ENCODE measurements at regions not wholly inside any gene's neighbourhood (a gene's known extent, or its start where the extent isn't known, plus 50 kb on each side); places are given as distances from the start of the nearest gene placed in this dataset.

DNA sequence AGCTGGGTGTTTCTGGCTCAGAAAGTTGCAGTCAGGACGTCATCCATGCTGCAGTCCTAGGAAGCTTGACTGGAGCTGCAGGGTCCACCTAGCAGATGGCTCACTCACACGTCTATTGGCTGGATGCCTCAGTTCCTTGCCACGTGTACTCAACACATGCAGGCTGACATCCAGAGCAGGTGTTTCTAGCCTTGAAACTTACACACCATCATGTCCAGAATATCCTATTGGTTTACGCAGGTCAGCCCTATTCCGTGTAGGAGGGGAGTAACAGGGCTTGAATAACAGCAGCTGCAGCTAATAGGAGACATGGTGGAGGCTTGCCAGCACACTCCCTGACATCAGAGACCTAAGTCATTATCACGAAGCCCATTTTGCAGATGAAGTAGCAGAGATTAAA, 473.5 kb downstream of the ACTL7B start:
- Histone ChIP-seq H4K20me1 (ENCODE audit: insufficient read depth, low read length) (no peaks in the 10 kb centered on the region), H3K4me2 (ENCODE audit: low read length) (no peak overlapping the region), H2AFZ (ENCODE audit: low read depth, low read length) (no peak overlapping the region), H3K9me3 (ENCODE audit: insufficient read depth, low read length) (no peaks in the 10 kb centered on the region), H3K79me2 (ENCODE audit: low read length) (no peaks in the 10 kb centered on the region), H3K27ac (ENCODE audit: low read length) (no peak overlapping the region), H3K4me1 (ENCODE audit: low read length) (no peaks in the 10 kb centered on the region), H3K9ac (ENCODE audit: low read length) (no peak overlapping the region), H3K27me3 (ENCODE audit: low read depth, low read length) (no peaks in the 10 kb centered on the region), H3K36me3 (replicated peaks; ENCODE audit: low read depth, low read length) (no peaks in the 10 kb centered on the region), H3K4me3 (ENCODE audit: low read length) (no peak overlapping the region)
- TF ChIP-seq EZH2phosphoT487 (IDR thresholded peaks at IDR 0.05; ENCODE audit: low read depth), result no peak
- TF ChIP-seq, protein P1, sequence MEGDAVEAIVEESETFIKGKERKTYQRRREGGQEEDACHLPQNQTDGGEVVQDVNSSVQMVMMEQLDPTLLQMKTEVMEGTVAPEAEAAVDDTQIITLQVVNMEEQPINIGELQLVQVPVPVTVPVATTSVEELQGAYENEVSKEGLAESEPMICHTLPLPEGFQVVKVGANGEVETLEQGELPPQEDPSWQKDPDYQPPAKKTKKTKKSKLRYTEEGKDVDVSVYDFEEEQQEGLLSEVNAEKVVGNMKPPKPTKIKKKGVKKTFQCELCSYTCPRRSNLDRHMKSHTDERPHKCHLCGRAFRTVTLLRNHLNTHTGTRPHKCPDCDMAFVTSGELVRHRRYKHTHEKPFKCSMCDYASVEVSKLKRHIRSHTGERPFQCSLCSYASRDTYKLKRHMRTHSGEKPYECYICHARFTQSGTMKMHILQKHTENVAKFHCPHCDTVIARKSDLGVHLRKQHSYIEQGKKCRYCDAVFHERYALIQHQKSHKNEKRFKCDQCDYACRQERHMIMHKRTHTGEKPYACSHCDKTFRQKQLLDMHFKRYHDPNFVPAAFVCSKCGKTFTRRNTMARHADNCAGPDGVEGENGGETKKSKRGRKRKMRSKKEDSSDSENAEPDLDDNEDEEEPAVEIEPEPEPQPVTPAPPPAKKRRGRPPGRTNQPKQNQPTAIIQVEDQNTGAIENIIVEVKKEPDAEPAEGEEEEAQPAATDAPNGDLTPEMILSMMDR (IDR thresholded peaks at IDR 0.05; ENCODE audit: low read depth, low read length), result no peak

DNA sequence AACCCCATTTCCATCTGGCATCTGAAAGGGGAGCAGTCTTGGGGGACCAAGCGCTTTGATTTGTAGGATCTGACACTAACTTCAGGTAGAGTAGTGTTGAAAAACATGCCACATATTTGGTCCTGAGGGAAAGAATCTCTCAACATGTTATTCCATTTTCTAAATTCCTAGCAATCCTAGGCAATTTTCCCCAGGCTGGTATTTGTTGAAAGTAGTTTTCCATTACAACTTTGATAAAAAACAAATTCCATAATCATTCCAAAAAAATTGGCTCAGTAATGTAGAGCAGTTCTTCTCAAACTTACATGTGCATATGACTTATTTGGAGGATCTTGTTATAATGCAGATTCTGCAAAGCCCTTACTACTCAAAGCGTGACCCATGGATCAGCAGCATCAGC, 477.9 kb downstream of the ACTL7B start:
- Histone ChIP-seq H3K36me3 (replicated peaks; ENCODE audit: low read depth, low read length) (no peaks in the 10 kb centered on the region), H3K4me1 (ENCODE audit: low read length) (no peaks in the 10 kb centered on the region), H2AFZ (ENCODE audit: low read depth, low read length) (no peak overlapping the region), H3K27ac (ENCODE audit: low read length) (no peak overlapping the region), H3K27me3 (ENCODE audit: low read depth, low read length) (no peaks in the 10 kb centered on the region), H3K4me3 (ENCODE audit: low read length) (no peak overlapping the region), H3K9ac (ENCODE audit: low read length) (no peak overlapping the region), H3K9me3 (ENCODE audit: insufficient read depth, low read length) (no peaks in the 10 kb centered on the region), H3K79me2 (ENCODE audit: low read length) (no peaks in the 10 kb centered on the region), H4K20me1 (ENCODE audit: insufficient read depth, low read length) (no peaks in the 10 kb centered on the region), H3K4me2 (ENCODE audit: low read length) (no peak overlapping the region)
- TF ChIP-seq EZH2phosphoT487 (IDR thresholded peaks at IDR 0.05; ENCODE audit: low read depth), result no peak
- TF ChIP-seq, protein P1 (IDR thresholded peaks at IDR 0.05; ENCODE audit: low read depth, low read length), result no peak

DNA sequence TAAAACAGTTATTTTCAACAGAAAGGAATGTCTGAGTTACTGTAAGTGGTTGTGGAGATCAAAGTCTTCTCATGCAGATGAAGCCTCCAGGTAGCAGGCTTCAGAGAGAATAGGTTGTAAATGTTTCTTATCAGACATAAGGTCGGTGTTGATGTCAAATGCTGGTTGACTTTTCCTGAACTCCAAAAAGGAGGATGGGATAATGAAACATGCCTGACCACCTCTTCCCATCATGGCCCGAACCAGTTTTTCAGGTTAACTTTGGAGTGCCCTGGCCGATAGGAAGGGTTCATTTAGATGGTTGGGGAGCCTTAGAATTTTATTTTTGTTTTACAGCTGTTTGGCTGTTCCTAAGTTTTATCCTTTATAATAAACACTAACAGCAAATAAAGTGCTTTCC, 478.4 kb downstream of the ACTL7B start:
- no peaks in the 10 kb centered on the region for H3K4me1 ChIP-seq (ENCODE audit: low read length)
- no peak for TF ChIP-seq EZH2phosphoT487 (IDR thresholded peaks at IDR 0.05; ENCODE audit: low read depth)
- TF ChIP-seq, protein P1 (IDR thresholded peaks at IDR 0.05; ENCODE audit: low read depth, low read length), result no peak
- H3K27me3 ChIP-seq (ENCODE audit: low read depth, low read length), result no peaks in the 10 kb centered on the region
- no peak overlapping the region for H3K4me2 ChIP-seq (ENCODE audit: low read length)
- H3K4me3 ChIP-seq (ENCODE audit: low read length), result no peak overlapping the region
- H3K27ac ChIP-seq (ENCODE audit: low read length), result no peak overlapping the region
- H3K79me2 ChIP-seq (ENCODE audit: low read length), result no peaks in the 10 kb centered on the region
- no peaks in the 10 kb centered on the region for H3K9me3 ChIP-seq (ENCODE audit: insufficient read depth, low read length)
- H2AFZ ChIP-seq (ENCODE audit: low read depth, low read length), result no peak overlapping the region
- no peaks in the 10 kb centered on the region for H4K20me1 ChIP-seq (ENCODE audit: insufficient read depth, low read length)
- no peak overlapping the region for H3K9ac ChIP-seq (ENCODE audit: low read length)
- no peaks in the 10 kb centered on the region for H3K36me3 ChIP-seq (replicated peaks; ENCODE audit: low read depth, low read length)

DNA sequence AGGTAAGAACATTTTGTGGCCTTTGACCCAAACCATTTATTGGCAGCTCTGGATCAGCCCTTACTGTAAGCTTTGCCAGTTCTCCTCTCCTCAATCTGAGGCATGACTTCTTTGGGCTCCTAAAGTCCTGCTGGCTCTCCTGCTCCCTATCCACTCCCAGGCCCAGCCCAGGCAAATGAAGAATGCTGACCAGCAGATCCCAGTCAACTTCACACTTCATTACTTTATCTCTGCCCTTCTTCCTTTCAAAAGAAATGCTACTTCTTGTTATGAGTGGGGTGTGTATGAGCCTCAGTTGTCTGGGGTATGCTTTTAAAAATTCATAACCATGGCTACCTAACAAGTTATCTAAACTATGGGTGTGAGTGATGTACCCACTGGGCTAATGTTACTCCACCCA, 479.6 kb downstream of the ACTL7B start:
- TF ChIP-seq, protein P1 (IDR thresholded peaks at IDR 0.05; ENCODE audit: low read depth, low read length), result no peak
- TF ChIP-seq EZH2phosphoT487 (IDR thresholded peaks at IDR 0.05; ENCODE audit: low read depth), result no peak
- H3K4me1 ChIP-seq (ENCODE audit: low read length), result no peaks in the 10 kb centered on the region
- no peaks in the 10 kb centered on the region for H4K20me1 ChIP-seq (ENCODE audit: insufficient read depth, low read length)
- H3K4me3 ChIP-seq (ENCODE audit: low read length), result no peak overlapping the region
- no peaks in the 10 kb centered on the region for H3K79me2 ChIP-seq (ENCODE audit: low read length)
- no peak overlapping the region for H2AFZ ChIP-seq (ENCODE audit: low read depth, low read length)
- H3K36me3 ChIP-seq (replicated peaks; ENCODE audit: low read depth, low read length), result no peaks in the 10 kb centered on the region
- no peak overlapping the region for H3K9ac ChIP-seq (ENCODE audit: low read length)
- H3K27me3 ChIP-seq (ENCODE audit: low read depth, low read length), result no peaks in the 10 kb centered on the region
- no peak overlapping the region for H3K27ac ChIP-seq (ENCODE audit: low read length)
- no peaks in the 10 kb centered on the region for H3K9me3 ChIP-seq (ENCODE audit: insufficient read depth, low read length)
- no peak overlapping the region for H3K4me2 ChIP-seq (ENCODE audit: low read length)
